ENCODE measurements at regions not wholly inside any gene's neighbourhood (a gene's known extent, or its start where the extent isn't known, plus 50 kb on each side); places are given as distances from the start of the nearest gene placed in this dataset.

GRCh38 chr22:49540913-49541692 lies 286.6 kb downstream of the BRD1 start:
- H3K36me3 ChIP-seq: no peaks in the 10 kb centered on the region
- ATAC-seq (ENCODE audit: insufficient number of reproducible peaks, low FRiP score, low read depth) (no peak), DNase-seq (ENCODE audit: low spot score) (no peak)
- H3K4me1 ChIP-seq (ENCODE audit: control insufficient read depth in 1 of 2, low read depth in 2 of 2): no peaks in the 10 kb centered on the region
- TF ChIP-seq CTCF (IDR thresholded peaks at IDR 0.05): no peak
- no peaks in the 10 kb centered on the region for H3K9me3 ChIP-seq
- H3K27me3 ChIP-seq (replicated peaks; ENCODE audit: insufficient read depth): no peaks in the 10 kb centered on the region
- H3K27ac ChIP-seq: no peak overlapping the region
- no peak overlapping the region for H3K4me3 ChIP-seq

- DNase-seq (ENCODE audit: low spot score): no peak
- no peaks in the 10 kb centered on the region for H3K9me3 ChIP-seq
Measured at GRCh38 chr22:49540084-49540912, 287.4 kb downstream of the BRD1 start.

GRCh38 chr22:49538006-49538405 lies 289.7 kb downstream of the BRD1 start:
- ATAC-seq (ENCODE audit: insufficient number of reproducible peaks, low FRiP score, low read depth) (no peak), DNase-seq (ENCODE audit: low spot score) (no peak)
- Histone ChIP-seq H3K27me3 (replicated peaks; ENCODE audit: insufficient read depth) (no peaks in the 10 kb centered on the region), H3K36me3 (no peaks in the 10 kb centered on the region), H3K9me3 (no peaks in the 10 kb centered on the region), H3K27ac (no peak overlapping the region), H3K4me3 (no peak overlapping the region), H3K4me1 (ENCODE audit: control insufficient read depth in 1 of 2, low read depth in 2 of 2) (no peaks in the 10 kb centered on the region)
- no peak for TF ChIP-seq CTCF (IDR thresholded peaks at IDR 0.05)

More at GRCh38 chr22:49540084-49540912, 287.4 kb downstream of the BRD1 start:
- Histone ChIP-seq H3K4me3 (no peak overlapping the region), H3K4me1 (ENCODE audit: control insufficient read depth in 1 of 2, low read depth in 2 of 2) (no peaks in the 10 kb centered on the region), H3K27ac (no peak overlapping the region), H3K36me3 (no peaks in the 10 kb centered on the region), H3K27me3 (replicated peaks; ENCODE audit: insufficient read depth) (no peaks in the 10 kb centered on the region)
- ATAC-seq (ENCODE audit: insufficient number of reproducible peaks, low FRiP score, low read depth): no peak
- TF ChIP-seq CTCF (IDR thresholded peaks at IDR 0.05): no peak

- Histone ChIP-seq H3K4me1 (ENCODE audit: control insufficient read depth in 1 of 2, low read depth in 2 of 2) (no peaks in the 10 kb centered on the region), H3K4me3 (no peak overlapping the region), H3K27ac (no peak overlapping the region), H3K9me3 (no peaks in the 10 kb centered on the region), H3K27me3 (replicated peaks; ENCODE audit: insufficient read depth) (no peaks in the 10 kb centered on the region), H3K36me3 (no peaks in the 10 kb centered on the region)
- ATAC-seq (ENCODE audit: insufficient number of reproducible peaks, low FRiP score, low read depth) (no peak), DNase-seq (ENCODE audit: low spot score) (no peak)
- no peak for TF ChIP-seq CTCF (IDR thresholded peaks at IDR 0.05)
Measured at GRCh38 chr22:49536571-49537131, 291.0 kb downstream of the BRD1 start.

GRCh38 chr22:49535527-49536125 lies 292.0 kb downstream of the BRD1 start:
- ATAC-seq (ENCODE audit: insufficient number of reproducible peaks, low FRiP score, low read depth) (no peak), DNase-seq (ENCODE audit: low spot score) (no peak)
- Histone ChIP-seq H3K9me3 (no peaks in the 10 kb centered on the region), H3K4me1 (ENCODE audit: control insufficient read depth in 1 of 2, low read depth in 2 of 2) (no peaks in the 10 kb centered on the region), H3K27me3 (replicated peaks; ENCODE audit: insufficient read depth) (no peaks in the 10 kb centered on the region), H3K4me3 (no peak overlapping the region), H3K27ac (no peak overlapping the region), H3K36me3 (no peaks in the 10 kb centered on the region)
- no peak for TF ChIP-seq CTCF (IDR thresholded peaks at IDR 0.05)
